GM12878 (cell line): ENCODE measurements at regions not wholly inside any gene's neighbourhood (a gene's known extent, or its start where the extent isn't known, plus 50 kb on each side); places are given as distances from the start of the nearest gene placed in this dataset.

Experiments
- ATAC-seq: fragments of 200-7000 bp; cut with Tn5 transposase; 3 replicates; pipeline ENCODE4 v1.9.1; 2020; ENCODE audit warnings: mild to moderate bottlenecking, moderate library complexity
- BruUV-seq: library from RNA; stranded (reverse); fragments of 400-500 nt; replicated peaks from 2 replicates; lab custom pipeline; 2021; lab: Mats Ljungman, UMichigan
- CTCF ChIA-PET: fragments of 300-600 bp; sonication (Branson Sonifier 250); formaldehyde crosslinking; extraction: SDS; loops from one replicate; lab custom pipeline; 2021; ENCODE audit warnings: inconsistent platforms; lab: Yijun Ruan, JAX
- POLR2A ChIA-PET: fragments of 350-600 bp; formaldehyde crosslinking; extraction: SDS; loops from one replicate; lab custom pipeline; 2021; ENCODE audit warnings: inconsistent platforms; lab: Charles Lee
- RAD21 ChIA-PET: fragments of 300-600 bp; sonication (Branson Sonifier 250); formaldehyde crosslinking; loops from one replicate; lab custom pipeline; 2023; ENCODE audit warnings: antibody characterized with exemption; ENCODE audit not compliant: unreplicated experiment; lab: Charles Lee
- SMC1A ChIA-PET: fragments of 300-600 bp; sonication (Branson Sonifier 250); formaldehyde crosslinking; loops from one replicate; lab custom pipeline; 2023; ENCODE audit not compliant: unreplicated experiment, uncharacterized antibody; lab: Charles Lee
- DNase-seq: peaks from one replicate; pipeline ENCODE4 v3.0.0-alpha.2; 2011; ENCODE audit warnings: low read depth, low spot score
- FAIRE-seq: peaks from 3 replicates; lab custom pipeline; 2011; peaks lifted over from hg19 to GRCh38; lab: Jason Lieb, UNC
- H2AFZ ChIP-seq: 2 replicates; pipeline ENCODE4 v1.6.0; 2011; ENCODE audit warnings: low read depth, low read length, control low read depth; ENCODE audit not compliant: control insufficient read depth
- H3K27ac ChIP-seq: 2 replicates; pipeline ENCODE4 v1.5.1; 2011; ENCODE audit warnings: control low read depth; ENCODE audit not compliant: control insufficient read depth, insufficient read depth
- H3K27me3 ChIP-seq, 2 experiments: replicated peaks in 1 of 2; 2 replicates each; pipeline versions ENCODE4 v1.6.0 to v1.6.1; 2011; ENCODE audit warnings: low read length in 1 of 2; ENCODE audit not compliant: control insufficient read depth in 2 of 2, insufficient read depth in 2 of 2
- H3K36me3 ChIP-seq, 2 experiments: 2 replicates each; pipeline ENCODE4 v1.5.1; 2011; ENCODE audit warnings: low read length in 1 of 2; ENCODE audit not compliant: control insufficient read depth in 2 of 2, insufficient read depth in 2 of 2
- H3K4me1 ChIP-seq: 2 replicates; pipeline ENCODE4 v1.6.1; 2011; ENCODE audit warnings: mild to moderate bottlenecking, low read length, moderate library complexity, mixed read lengths; ENCODE audit not compliant: control insufficient read depth, insufficient read depth
- H3K4me2 ChIP-seq: 2 replicates; pipeline ENCODE4 v1.6.0; 2011; ENCODE audit warnings: control low read depth; ENCODE audit not compliant: control insufficient read depth, insufficient read depth
- H3K4me3 ChIP-seq: fragments of 200-600 bp; sonication (generic); 2 replicates; pipeline ENCODE4 v1.5.1; 2016
- H3K79me2 ChIP-seq: 2 replicates; pipeline ENCODE4 v1.6.0; 2011; ENCODE audit warnings: low read length; ENCODE audit not compliant: control insufficient read depth, insufficient read depth
- H3K9ac ChIP-seq: 2 replicates; pipeline ENCODE4 v1.8.0; 2011; ENCODE audit warnings: low read length, control low read depth, mixed read lengths; ENCODE audit not compliant: control insufficient read depth, insufficient read depth
- H3K9me3 ChIP-seq: replicated peaks from 3 replicates; pipeline ENCODE4 v1.5.1; 2011; ENCODE audit warnings: mild to moderate bottlenecking, low read length; ENCODE audit not compliant: control insufficient read depth, insufficient read depth
- H4K20me1 ChIP-seq: 2 replicates; pipeline ENCODE4 v1.6.0; 2011; ENCODE audit not compliant: control insufficient read depth, insufficient read depth
- DPF2 ChIP-seq: fragments of 450-650 bp; IDR thresholded peaks from 2 replicates; pipeline ENCODE4 v1.6.1; 2017; ENCODE audit warnings: mild to moderate bottlenecking
- MTA2 ChIP-seq: fragments of 450-650 bp; IDR thresholded peaks from 2 replicates; pipeline ENCODE4 v1.6.1; 2016; ENCODE audit warnings: low read depth, mild to moderate bottlenecking, moderate library complexity
- MXI1 ChIP-seq: fragments of 150-350 bp; IDR thresholded peaks from 2 replicates; pipeline ENCODE4 v1.6.1; 2011; ENCODE audit warnings: low read depth, mild to moderate bottlenecking, inconsistent platforms, low read length, improper control_type of control experiment
- RUNX3 ChIP-seq: IDR thresholded peaks from 2 replicates; pipeline ENCODE4 v1.6.1; 2012; ENCODE audit warnings: low read length, inconsistent platforms
- TAF1 ChIP-seq: IDR thresholded peaks from 2 replicates; pipeline ENCODE4 v1.6.1; 2011; ENCODE audit warnings: mild to moderate bottlenecking, low read depth, low read length, borderline replicate concordance
- TCF12 ChIP-seq: IDR thresholded peaks from 2 replicates; pipeline ENCODE4 v1.6.1; 2011; ENCODE audit warnings: low read depth, mild to moderate bottlenecking, low read length
- ZNF274 ChIP-seq: IDR thresholded peaks from one replicate; pipeline ENCODE4 v1.8.0; 2011; ENCODE audit not compliant: insufficient read length, insufficient read depth
- WGBS: methylation state at CpG from one replicate; pipeline ENCODE4 v1.1.6; 2016; ENCODE audit warnings: low lambda C conversion rate; ENCODE audit not compliant: insufficient replicate concordance, insufficient coverage; ENCODE audit errors: missing lambda C conversion rate; 5-methylcytosine and 5-hydroxymethylcytosine counted together
- in situ Hi-C: fragments of 300-500 bp; cut with MboI; formaldehyde crosslinking; loops from 9 replicates; pipeline ENCODE4 v1.14.3; 2018; ENCODE audit warnings: mixed read lengths
- intact Hi-C: fragments of 100-400 bp; cut with micrococcal nuclease; formaldehyde crosslinking; loops from one replicate; pipeline ENCODE4 v1.14.2; 2022; ENCODE audit not compliant: unreplicated experiment
- TF ChIP-seq, protein P1 (sequence below): fragments of 450-650 bp; formaldehyde crosslinking; IDR thresholded peaks from 2 replicates; pipeline ENCODE4 v1.5.0; 2022; ENCODE audit warnings: mild to moderate bottlenecking, missing genetic modification characterization
- TF ChIP-seq, protein P2 (sequence below): IDR thresholded peaks from 2 replicates; pipeline ENCODE4 v1.6.1; 2011; ENCODE audit warnings: low read depth, mild to moderate bottlenecking, low read length, moderate library complexity, borderline replicate concordance; ENCODE audit errors: extremely low read depth
- TF ChIP-seq, protein P3 (sequence below): IDR thresholded peaks from 2 replicates; pipeline ENCODE4 v1.6.1; 2011; ENCODE audit warnings: borderline replicate concordance, low read depth, mild to moderate bottlenecking, moderate library complexity, low read length; ENCODE audit not compliant: insufficient read depth, poor library complexity, severe bottlenecking
- TF ChIP-seq, protein P4 (sequence below): fragments of 450-650 bp; IDR thresholded peaks from 2 replicates; pipeline ENCODE4 v1.6.1; 2017; ENCODE audit warnings: low read depth, mild to moderate bottlenecking, moderate library complexity
- TF ChIP-seq, protein P5 (sequence below): IDR thresholded peaks from 2 replicates; pipeline ENCODE4 v1.6.1; 2012; ENCODE audit warnings: mild to moderate bottlenecking, low read depth, low read length

DNA sequence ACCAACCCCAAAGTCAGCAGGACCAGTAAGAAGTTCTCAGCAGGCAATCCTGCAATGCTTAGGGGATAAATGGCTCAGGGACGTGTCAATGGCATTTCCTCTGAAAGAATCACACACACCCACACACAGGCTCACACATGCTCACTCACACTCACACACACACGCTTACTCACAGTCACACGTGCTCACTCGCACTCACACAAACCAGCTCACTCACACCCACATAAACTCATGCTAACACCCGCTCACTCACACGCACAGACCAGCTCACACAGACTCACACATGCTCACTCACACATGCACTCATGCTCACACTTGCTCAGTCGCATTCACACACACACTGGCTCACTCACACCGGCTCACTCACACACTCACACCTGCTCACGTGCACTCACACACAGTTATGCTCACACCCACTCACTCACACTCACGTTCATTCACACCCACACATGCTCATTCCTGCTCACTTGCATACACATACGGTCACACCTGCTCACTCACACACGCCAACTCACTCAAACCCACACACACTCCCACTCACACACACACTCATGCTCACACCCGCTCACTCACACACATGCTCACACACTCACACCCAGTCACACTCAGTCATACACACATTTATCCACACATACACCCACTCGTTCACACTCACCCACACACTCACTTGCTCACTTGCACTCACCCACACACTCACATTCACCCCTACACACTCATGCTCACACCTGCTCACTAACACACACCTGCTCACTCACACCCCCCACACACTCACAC is 436.8 kb downstream of the BCL11B start (continued):
- no peak for TF ChIP-seq RUNX3
- TF ChIP-seq, protein P1, sequence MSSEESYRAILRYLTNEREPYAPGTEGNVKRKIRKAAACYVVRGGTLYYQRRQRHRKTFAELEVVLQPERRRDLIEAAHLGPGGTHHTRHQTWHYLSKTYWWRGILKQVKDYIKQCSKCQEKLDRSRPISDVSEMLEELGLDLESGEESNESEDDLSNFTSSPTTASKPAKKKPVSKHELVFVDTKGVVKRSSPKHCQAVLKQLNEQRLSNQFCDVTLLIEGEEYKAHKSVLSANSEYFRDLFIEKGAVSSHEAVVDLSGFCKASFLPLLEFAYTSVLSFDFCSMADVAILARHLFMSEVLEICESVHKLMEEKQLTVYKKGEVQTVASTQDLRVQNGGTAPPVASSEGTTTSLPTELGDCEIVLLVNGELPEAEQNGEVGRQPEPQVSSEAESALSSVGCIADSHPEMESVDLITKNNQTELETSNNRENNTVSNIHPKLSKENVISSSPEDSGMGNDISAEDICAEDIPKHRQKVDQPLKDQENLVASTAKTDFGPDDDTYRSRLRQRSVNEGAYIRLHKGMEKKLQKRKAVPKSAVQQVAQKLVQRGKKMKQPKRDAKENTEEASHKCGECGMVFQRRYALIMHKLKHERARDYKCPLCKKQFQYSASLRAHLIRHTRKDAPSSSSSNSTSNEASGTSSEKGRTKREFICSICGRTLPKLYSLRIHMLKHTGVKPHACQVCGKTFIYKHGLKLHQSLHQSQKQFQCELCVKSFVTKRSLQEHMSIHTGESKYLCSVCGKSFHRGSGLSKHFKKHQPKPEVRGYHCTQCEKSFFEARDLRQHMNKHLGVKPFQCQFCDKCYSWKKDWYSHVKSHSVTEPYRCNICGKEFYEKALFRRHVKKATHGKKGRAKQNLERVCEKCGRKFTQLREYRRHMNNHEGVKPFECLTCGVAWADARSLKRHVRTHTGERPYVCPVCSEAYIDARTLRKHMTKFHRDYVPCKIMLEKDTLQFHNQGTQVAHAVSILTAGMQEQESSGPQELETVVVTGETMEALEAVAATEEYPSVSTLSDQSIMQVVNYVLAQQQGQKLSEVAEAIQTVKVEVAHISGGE, result no peak
- TF ChIP-seq TAF1, result no peak
- no peak for TF ChIP-seq MXI1
- TF ChIP-seq, protein P2, sequence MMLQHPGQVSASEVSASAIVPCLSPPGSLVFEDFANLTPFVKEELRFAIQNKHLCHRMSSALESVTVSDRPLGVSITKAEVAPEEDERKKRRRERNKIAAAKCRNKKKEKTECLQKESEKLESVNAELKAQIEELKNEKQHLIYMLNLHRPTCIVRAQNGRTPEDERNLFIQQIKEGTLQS, result no peak
- TF ChIP-seq ZNF274, result no peak
- no peak for TF ChIP-seq DPF2

DNA sequence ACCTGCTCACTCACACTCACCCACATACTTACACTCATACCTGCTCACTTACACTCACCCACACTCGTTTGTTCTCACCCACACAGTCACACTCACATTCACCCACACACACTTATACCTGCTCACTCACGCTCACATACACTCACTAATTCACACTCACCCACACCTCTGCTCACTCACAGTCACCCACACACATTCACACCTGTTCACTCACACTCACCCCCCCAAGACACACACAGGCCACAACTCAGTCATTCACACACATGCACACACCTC is 436.2 kb downstream of the BCL11B start:
- ChIA-PET CTCF (no interaction called here), SMC1A (no interaction called here), RAD21 (no interaction called here), POLR2A (no interaction called here)
- ATAC-seq (no peak), DNase-seq (no peak), FAIRE-seq (no peak)
- Histone ChIP-seq H4K20me1 (no peaks in the 10 kb centered on the region), H3K4me1 (no peaks in the 10 kb centered on the region), H3K9ac (no peak overlapping the region), H2AFZ (no peak overlapping the region), H3K36me3 (no peaks in the 10 kb centered on the region), H3K4me3 (no peak overlapping the region), H3K79me2 (no peaks in the 10 kb centered on the region), H3K27ac (no peak overlapping the region), H3K4me2 (no peak overlapping the region), H3K9me3 (peaks cover 2% of the 10 kb centered on the region; the same call in 1 of the 3 replicates), H3K27me3 (no peaks in the 10 kb centered on the region)
- 25% methylated on average over 2 of the region's 2 CpGs for WGBS
- intact Hi-C loops, result no loop called here
- no TSS peak for BruUV-seq
- in situ Hi-C loops, result no loop called here
- TF ChIP-seq MTA2 (no peak), TCF12 (no peak)
- TF ChIP-seq, protein P3, sequence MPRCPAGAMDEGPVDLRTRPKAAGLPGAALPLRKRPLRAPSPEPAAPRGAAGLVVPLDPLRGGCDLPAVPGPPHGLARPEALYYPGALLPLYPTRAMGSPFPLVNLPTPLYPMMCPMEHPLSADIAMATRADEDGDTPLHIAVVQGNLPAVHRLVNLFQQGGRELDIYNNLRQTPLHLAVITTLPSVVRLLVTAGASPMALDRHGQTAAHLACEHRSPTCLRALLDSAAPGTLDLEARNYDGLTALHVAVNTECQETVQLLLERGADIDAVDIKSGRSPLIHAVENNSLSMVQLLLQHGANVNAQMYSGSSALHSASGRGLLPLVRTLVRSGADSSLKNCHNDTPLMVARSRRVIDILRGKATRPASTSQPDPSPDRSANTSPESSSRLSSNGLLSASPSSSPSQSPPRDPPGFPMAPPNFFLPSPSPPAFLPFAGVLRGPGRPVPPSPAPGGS, result no peak
- TF ChIP-seq, protein P4, sequence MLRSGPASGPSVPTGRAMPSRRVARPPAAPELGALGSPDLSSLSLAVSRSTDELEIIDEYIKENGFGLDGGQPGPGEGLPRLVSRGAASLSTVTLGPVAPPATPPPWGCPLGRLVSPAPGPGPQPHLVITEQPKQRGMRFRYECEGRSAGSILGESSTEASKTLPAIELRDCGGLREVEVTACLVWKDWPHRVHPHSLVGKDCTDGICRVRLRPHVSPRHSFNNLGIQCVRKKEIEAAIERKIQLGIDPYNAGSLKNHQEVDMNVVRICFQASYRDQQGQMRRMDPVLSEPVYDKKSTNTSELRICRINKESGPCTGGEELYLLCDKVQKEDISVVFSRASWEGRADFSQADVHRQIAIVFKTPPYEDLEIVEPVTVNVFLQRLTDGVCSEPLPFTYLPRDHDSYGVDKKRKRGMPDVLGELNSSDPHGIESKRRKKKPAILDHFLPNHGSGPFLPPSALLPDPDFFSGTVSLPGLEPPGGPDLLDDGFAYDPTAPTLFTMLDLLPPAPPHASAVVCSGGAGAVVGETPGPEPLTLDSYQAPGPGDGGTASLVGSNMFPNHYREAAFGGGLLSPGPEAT, result no peak
- TF ChIP-seq, protein P5, sequence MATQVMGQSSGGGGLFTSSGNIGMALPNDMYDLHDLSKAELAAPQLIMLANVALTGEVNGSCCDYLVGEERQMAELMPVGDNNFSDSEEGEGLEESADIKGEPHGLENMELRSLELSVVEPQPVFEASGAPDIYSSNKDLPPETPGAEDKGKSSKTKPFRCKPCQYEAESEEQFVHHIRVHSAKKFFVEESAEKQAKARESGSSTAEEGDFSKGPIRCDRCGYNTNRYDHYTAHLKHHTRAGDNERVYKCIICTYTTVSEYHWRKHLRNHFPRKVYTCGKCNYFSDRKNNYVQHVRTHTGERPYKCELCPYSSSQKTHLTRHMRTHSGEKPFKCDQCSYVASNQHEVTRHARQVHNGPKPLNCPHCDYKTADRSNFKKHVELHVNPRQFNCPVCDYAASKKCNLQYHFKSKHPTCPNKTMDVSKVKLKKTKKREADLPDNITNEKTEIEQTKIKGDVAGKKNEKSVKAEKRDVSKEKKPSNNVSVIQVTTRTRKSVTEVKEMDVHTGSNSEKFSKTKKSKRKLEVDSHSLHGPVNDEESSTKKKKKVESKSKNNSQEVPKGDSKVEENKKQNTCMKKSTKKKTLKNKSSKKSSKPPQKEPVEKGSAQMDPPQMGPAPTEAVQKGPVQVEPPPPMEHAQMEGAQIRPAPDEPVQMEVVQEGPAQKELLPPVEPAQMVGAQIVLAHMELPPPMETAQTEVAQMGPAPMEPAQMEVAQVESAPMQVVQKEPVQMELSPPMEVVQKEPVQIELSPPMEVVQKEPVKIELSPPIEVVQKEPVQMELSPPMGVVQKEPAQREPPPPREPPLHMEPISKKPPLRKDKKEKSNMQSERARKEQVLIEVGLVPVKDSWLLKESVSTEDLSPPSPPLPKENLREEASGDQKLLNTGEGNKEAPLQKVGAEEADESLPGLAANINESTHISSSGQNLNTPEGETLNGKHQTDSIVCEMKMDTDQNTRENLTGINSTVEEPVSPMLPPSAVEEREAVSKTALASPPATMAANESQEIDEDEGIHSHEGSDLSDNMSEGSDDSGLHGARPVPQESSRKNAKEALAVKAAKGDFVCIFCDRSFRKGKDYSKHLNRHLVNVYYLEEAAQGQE, result no peak
